ENCODE measurements at regions not wholly inside any gene's neighbourhood (a gene's known extent, or its start where the extent isn't known, plus 50 kb on each side); places are given as distances from the start of the nearest gene placed in this dataset.
"Not testable (repeated sequence)": the region's sequence is repeated elsewhere in the genome, so short reads cannot be mapped to it uniquely, and the experiment has no call there.

DNA sequence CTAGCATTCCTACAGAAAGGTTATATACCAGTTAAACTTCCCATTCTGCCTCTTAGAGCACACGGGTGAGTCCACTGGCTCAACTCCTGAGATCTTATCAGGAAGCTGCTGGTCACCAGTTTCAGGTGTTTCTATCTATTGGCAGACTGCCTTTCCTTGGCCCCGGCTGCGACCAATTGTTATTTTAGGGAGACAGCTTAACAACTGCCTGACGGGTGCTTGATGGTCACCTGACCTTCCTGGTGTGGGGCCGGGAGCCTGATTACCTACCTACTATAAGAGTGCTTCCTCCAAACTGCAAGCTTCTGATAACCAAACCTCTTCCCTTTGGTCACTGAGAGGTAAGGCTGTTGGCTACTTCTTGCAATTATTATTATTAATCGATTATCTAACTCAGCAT is 122.1 kb upstream of the XIRP2 start:
- TF ChIP-seq ZFX (IDR thresholded peaks at IDR 0.05; ENCODE audit: borderline replicate concordance) = no peak
- TF ChIP-seq CTCF (IDR thresholded peaks at IDR 0.05) = no peak

GRCh38 chr2:166765141-166765540 is 123.1 kb upstream of the XIRP2 start:
- TF ChIP-seq ZFX (IDR thresholded peaks at IDR 0.05; ENCODE audit: borderline replicate concordance) (no peak), CTCF (IDR thresholded peaks at IDR 0.05) (no peak)
- no peak overlapping the region for H3K27ac ChIP-seq

More for the DNA sequence above, 122.1 kb upstream of the XIRP2 start:
- no peak overlapping the region for H3K27ac ChIP-seq

DNA sequence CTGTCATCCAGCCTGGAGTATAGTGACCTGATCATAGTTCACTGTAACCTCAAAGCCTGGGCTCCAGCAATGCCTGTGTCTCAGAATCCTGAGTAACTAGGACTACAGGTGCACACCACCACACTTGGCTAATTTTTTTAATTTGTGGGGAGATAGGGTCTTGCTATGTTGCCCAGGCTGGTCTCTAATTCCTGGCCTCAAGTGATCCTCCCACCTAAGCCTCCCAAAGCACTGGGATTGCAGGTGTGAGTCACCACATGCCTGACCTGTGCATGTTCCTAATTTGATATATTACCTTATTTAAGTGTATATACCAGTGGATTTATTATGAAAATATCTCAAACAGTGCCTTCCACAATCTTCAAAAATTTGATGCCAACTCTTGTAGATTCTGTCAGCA is 123.6 kb upstream of the XIRP2 start:
- H3K27ac ChIP-seq = no peak overlapping the region
- TF ChIP-seq CTCF (IDR thresholded peaks at IDR 0.05) (no peak), ZFX (IDR thresholded peaks at IDR 0.05; ENCODE audit: borderline replicate concordance) (no peak)

- no peak for TF ChIP-seq CTCF (IDR thresholded peaks at IDR 0.05)
- TF ChIP-seq ZFX (IDR thresholded peaks at IDR 0.05; ENCODE audit: borderline replicate concordance) = no peak
- no peak overlapping the region for H3K27ac ChIP-seq
Measured at GRCh38 chr2:166764216-166764615, 124.1 kb upstream of the XIRP2 start.

DNA sequence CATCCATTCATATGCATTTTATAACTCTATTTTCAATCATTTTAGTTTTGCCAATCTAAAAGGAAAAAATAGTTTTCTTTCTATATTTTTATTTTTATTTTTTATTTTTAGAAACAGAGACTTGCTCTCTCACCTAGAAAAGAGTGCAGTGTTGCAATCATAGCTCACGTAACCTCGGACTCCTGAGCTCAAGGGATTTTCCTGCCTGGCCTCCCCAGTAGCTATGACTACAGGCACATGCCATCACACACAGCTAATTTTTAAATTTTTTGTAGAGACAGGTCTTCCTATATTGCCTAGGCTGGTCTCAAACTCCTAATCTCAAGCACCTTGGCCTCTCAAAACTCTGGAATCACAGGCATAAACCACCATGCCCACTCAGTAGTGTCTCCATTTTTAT is 125.5 kb upstream of the XIRP2 start:
- TF ChIP-seq ZFX (IDR thresholded peaks at IDR 0.05; ENCODE audit: borderline replicate concordance) (no peak), CTCF (IDR thresholded peaks at IDR 0.05) (no peak)
- H3K27ac ChIP-seq = no peak overlapping the region

GRCh38 chr2:166758956-166759355 is 129.3 kb upstream of the XIRP2 start:
- TF ChIP-seq CTCF (IDR thresholded peaks at IDR 0.05) = no peak
- no peak for TF ChIP-seq ZFX (IDR thresholded peaks at IDR 0.05; ENCODE audit: borderline replicate concordance)
- no peak overlapping the region for H3K27ac ChIP-seq

DNA sequence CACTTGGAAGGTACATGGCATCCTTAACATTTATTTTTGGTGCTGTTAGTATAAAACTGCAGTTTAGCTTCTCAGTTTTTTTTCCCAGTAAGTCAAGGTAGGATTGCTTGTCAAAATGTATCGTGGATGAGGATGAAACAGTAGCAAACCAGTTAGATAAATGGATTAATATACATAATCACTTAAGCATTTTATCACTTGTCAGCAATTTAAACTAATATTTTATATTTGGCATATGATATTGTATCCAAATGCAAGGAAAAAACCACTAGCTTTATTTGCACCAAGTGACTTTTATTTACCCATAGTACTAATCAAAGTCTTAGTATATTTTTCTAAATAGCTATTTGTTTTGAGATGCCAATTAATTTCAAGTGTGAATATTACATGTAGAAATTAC is 137.7 kb upstream of the XIRP2 start:
- no peak overlapping the region for H3K27ac ChIP-seq
- TF ChIP-seq CTCF (IDR thresholded peaks at IDR 0.05) (no peak), ZFX (IDR thresholded peaks at IDR 0.05; ENCODE audit: borderline replicate concordance) (no peak)

- H3K27ac ChIP-seq = not testable (repeated sequence)
Measured at GRCh38 chr2:166744117-166744516, 144.2 kb upstream of the XIRP2 start.

- H3K27ac ChIP-seq = not testable (repeated sequence)
Measured at GRCh38 chr2:166743482-166743881, 144.8 kb upstream of the XIRP2 start.
